ENCODE measurements at regions not wholly inside any gene's neighbourhood (a gene's known extent, or its start where the extent isn't known, plus 50 kb on each side); places are given as distances from the start of the nearest gene placed in this dataset.

GRCh38 chr9:13811876-13812275 lies 502.1 kb downstream of the NFIB start:
- no peak for TF ChIP-seq TAF1 (IDR thresholded peaks at IDR 0.05; ENCODE audit: low read depth)
- TF ChIP-seq, protein P1, sequence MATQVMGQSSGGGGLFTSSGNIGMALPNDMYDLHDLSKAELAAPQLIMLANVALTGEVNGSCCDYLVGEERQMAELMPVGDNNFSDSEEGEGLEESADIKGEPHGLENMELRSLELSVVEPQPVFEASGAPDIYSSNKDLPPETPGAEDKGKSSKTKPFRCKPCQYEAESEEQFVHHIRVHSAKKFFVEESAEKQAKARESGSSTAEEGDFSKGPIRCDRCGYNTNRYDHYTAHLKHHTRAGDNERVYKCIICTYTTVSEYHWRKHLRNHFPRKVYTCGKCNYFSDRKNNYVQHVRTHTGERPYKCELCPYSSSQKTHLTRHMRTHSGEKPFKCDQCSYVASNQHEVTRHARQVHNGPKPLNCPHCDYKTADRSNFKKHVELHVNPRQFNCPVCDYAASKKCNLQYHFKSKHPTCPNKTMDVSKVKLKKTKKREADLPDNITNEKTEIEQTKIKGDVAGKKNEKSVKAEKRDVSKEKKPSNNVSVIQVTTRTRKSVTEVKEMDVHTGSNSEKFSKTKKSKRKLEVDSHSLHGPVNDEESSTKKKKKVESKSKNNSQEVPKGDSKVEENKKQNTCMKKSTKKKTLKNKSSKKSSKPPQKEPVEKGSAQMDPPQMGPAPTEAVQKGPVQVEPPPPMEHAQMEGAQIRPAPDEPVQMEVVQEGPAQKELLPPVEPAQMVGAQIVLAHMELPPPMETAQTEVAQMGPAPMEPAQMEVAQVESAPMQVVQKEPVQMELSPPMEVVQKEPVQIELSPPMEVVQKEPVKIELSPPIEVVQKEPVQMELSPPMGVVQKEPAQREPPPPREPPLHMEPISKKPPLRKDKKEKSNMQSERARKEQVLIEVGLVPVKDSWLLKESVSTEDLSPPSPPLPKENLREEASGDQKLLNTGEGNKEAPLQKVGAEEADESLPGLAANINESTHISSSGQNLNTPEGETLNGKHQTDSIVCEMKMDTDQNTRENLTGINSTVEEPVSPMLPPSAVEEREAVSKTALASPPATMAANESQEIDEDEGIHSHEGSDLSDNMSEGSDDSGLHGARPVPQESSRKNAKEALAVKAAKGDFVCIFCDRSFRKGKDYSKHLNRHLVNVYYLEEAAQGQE (IDR thresholded peaks at IDR 0.05; ENCODE audit: low read depth) = no peak
- TF ChIP-seq EP300 (IDR thresholded peaks at IDR 0.05; ENCODE audit: borderline replicate concordance) = no peak
- no peak for TF ChIP-seq YY1 (IDR thresholded peaks at IDR 0.05; ENCODE audit: low read depth)
- TF ChIP-seq CEBPB (IDR thresholded peaks at IDR 0.05) = no peak
- TF ChIP-seq EGR1 (IDR thresholded peaks at IDR 0.05) = no peak
- no peak for TF ChIP-seq TEAD4 (IDR thresholded peaks at IDR 0.05)
